ENCODE measurements at regions not wholly inside any gene's neighbourhood (a gene's known extent, or its start where the extent isn't known, plus 50 kb on each side); places are given as distances from the start of the nearest gene placed in this dataset.

DNA sequence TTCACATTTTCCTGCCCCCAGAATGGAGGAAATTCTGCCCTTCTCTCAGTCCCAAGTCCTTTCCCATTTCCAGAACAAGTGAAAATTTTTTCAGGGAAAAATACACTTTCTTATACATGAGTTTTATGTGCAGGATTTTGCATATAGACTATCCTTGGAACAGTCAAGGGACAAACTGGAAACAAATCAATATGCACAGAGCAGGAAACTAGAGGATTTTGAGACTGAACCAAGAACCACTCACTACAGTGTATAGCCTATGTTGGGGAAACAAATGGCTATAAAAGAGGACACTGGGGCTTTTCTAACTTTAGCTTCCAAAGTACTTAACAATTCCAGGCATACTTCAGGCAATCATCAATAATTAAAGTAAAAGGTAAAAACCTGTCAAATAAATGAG, 1036.1 kb upstream of the ARRDC3 start:
- no peak overlapping the region for H3K4me3 ChIP-seq
- H3K27me3 ChIP-seq, result no peaks in the 10 kb centered on the region
- H3K9me3 ChIP-seq, result peaks cover 0 to 32% (median 16%) of the 10 kb centered on the region in 11 donors
- ATAC-seq, result no peak
- no peak overlapping the region for H3K27ac ChIP-seq
- no peaks in the 10 kb centered on the region for H3K36me3 ChIP-seq
- intact Hi-C loops (cut with DNase I), result no loop called here
- TF ChIP-seq, protein P1, sequence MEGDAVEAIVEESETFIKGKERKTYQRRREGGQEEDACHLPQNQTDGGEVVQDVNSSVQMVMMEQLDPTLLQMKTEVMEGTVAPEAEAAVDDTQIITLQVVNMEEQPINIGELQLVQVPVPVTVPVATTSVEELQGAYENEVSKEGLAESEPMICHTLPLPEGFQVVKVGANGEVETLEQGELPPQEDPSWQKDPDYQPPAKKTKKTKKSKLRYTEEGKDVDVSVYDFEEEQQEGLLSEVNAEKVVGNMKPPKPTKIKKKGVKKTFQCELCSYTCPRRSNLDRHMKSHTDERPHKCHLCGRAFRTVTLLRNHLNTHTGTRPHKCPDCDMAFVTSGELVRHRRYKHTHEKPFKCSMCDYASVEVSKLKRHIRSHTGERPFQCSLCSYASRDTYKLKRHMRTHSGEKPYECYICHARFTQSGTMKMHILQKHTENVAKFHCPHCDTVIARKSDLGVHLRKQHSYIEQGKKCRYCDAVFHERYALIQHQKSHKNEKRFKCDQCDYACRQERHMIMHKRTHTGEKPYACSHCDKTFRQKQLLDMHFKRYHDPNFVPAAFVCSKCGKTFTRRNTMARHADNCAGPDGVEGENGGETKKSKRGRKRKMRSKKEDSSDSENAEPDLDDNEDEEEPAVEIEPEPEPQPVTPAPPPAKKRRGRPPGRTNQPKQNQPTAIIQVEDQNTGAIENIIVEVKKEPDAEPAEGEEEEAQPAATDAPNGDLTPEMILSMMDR (IDR thresholded peaks at IDR 0.05), result no peak
- no peak for DNase-seq
- no peaks in the 10 kb centered on the region for H3K4me1 ChIP-seq

DNA sequence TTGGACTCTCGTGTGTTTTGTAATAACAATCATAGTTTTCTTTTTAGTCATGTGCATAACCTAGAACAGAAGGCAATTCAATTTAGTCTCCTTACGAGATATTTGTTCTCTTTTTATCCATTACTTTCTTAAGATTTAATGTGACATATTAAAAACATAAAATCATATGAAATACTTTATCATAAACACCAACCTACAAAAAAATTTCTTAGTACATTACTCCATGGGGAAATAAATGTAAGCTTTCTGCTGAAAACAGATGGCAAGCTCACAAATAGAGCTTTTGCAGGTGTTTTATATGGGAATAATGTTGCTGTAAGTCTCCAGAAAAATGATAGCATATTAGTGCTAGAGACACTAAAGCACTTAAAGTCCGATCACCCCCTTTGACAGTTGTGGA, 1035.2 kb upstream of the ARRDC3 start:
- WGBS, 2 donors, result 83 to 88% methylated on average over 3 of the region's 3 CpGs
- intact Hi-C loops (cut with DNase I), result no loop called here
- H3K4me1 ChIP-seq, result no peaks in the 10 kb centered on the region
- ATAC-seq, result no peak
- no peaks in the 10 kb centered on the region for H3K27me3 ChIP-seq
- H3K4me3 ChIP-seq, result no peak overlapping the region
- TF ChIP-seq, protein P1 (IDR thresholded peaks at IDR 0.05), result no peak
- DNase-seq, result no peak
- no peaks in the 10 kb centered on the region for H3K36me3 ChIP-seq
- H3K9me3 ChIP-seq, result peaks cover 0 to 30% (median 16%) of the 10 kb centered on the region in 11 donors
- no peak overlapping the region for H3K27ac ChIP-seq

DNA sequence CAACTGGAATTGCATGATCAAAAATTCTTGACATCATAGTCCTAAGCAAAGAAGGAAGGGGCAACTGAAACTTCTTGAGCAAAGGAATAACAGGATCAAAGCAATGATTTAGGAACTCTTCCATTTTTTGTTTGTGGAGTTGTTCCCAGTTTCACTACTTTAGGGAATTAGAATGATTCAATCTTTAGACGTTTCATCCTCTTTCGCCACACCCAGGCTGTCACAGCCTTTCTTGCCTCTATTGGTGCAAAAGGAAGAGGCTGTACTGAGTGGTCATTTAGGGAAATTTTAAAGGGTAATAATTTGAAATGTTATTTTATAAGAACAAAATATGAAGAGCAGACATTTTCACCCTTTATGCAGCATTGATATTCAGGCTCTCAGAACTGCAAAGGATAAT, 1026.0 kb upstream of the ARRDC3 start:
- ATAC-seq (no peak), DNase-seq (no peak)
- Histone ChIP-seq H3K4me1 (no peaks in the 10 kb centered on the region), H3K27ac (no peak overlapping the region), H3K9me3 (no peaks in the 10 kb centered on the region), H3K27me3 (no peaks in the 10 kb centered on the region), H3K4me3 (no peak overlapping the region), H3K36me3 (no peaks in the 10 kb centered on the region)
- 55 to 69% methylated on average over 2 of the region's 2 CpGs for WGBS, 2 donors
- intact Hi-C loops (cut with DNase I), result no loop called here
- TF ChIP-seq, protein P1 (IDR thresholded peaks at IDR 0.05), result no peak

DNA sequence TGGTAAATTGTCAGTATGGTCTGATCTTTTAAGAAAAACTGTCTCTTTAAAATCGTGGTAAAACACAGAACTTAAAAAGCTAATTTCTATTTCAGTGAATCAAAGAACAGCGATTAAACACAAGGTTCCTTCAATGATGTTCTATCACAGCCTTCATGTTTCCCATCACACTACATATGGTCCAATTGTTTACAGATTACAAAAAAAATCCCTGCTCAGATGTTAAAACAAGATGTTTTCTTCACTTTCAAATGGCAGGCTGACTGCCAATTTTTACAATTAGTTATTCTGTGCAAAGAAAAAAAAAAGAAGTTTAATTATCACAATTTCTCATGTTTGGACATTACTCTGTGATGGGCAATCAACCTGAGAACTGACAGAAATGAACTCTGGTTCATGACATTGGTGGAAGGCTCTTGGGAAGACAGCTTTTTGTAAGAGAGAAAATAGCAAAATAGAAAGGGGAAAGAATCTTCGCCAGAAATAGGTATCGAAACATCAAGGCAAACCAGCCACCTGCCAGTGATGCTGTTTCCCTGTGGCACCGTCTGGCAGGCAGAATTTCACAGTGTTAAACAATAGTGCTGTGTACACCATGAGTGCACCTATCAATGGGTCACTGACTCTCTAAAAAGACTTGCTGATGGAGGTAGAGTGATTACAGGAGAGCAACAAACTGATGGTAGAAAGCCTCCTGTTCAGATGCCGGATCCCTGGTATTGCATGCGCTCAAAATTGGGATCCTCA, 1020.0 kb upstream of the ARRDC3 start:
- 89 to 91% methylated on average over 7 of the region's 7 CpGs for WGBS, 2 donors

More for the DNA sequence above, 1020.0 kb upstream of the ARRDC3 start:
- H3K4me1 ChIP-seq, result no peaks in the 10 kb centered on the region
- no peaks in the 10 kb centered on the region for H3K9me3 ChIP-seq
- no peak overlapping the region for H3K27ac ChIP-seq
- TF ChIP-seq, protein P1 (IDR thresholded peaks at IDR 0.05), result no peak
- no peak for ATAC-seq
- H3K36me3 ChIP-seq, result no peaks in the 10 kb centered on the region
- intact Hi-C loops (cut with DNase I), result no loop called here
- no peak overlapping the region for H3K4me3 ChIP-seq
- DNase-seq, result no peak
- H3K27me3 ChIP-seq, result no peaks in the 10 kb centered on the region

Data from heart right ventricle (tissue), 16 donors.